ENCODE measurements at regions not wholly inside any gene's neighbourhood (a gene's known extent, or its start where the extent isn't known, plus 50 kb on each side); places are given as distances from the start of the nearest gene placed in this dataset.

GRCh38 chr6:94041945-94042709 lies 622.8 kb upstream of the EPHA7 start:
- no peak for DNase-seq
- in situ Hi-C loops (cut with MboI; ENCODE audit: low pct_unique_long_range_greater_than_20kb, low sequenced_read_pairs), result no loop called here

- DNase-seq, result no peak
- in situ Hi-C loops (cut with MboI; ENCODE audit: low pct_unique_long_range_greater_than_20kb, low sequenced_read_pairs), result no loop called here
These were observed 616.7 kb upstream of the EPHA7 start for GRCh38 chr6:94036024-94036423.

- no peak for DNase-seq
- in situ Hi-C loops (cut with MboI; ENCODE audit: low pct_unique_long_range_greater_than_20kb, low sequenced_read_pairs), result no loop called here
These were observed 608.0 kb upstream of the EPHA7 start for GRCh38 chr6:94027374-94027773.

- in situ Hi-C loops (cut with MboI; ENCODE audit: low pct_unique_long_range_greater_than_20kb, low sequenced_read_pairs), result no loop called here
- no peak for DNase-seq
These were observed 607.2 kb upstream of the EPHA7 start for GRCh38 chr6:94026575-94026974.

- in situ Hi-C loops (cut with MboI; ENCODE audit: low pct_unique_long_range_greater_than_20kb, low sequenced_read_pairs), result no loop called here
These were observed 586.5 kb upstream of the EPHA7 start for GRCh38 chr6:94005835-94006234.

GRCh38 chr6:93992976-93993375 lies 573.6 kb upstream of the EPHA7 start:
- in situ Hi-C loops (cut with MboI; ENCODE audit: low pct_unique_long_range_greater_than_20kb, low sequenced_read_pairs), result no loop called here
- DNase-seq, result no peak

More at GRCh38 chr6:94005835-94006234, 586.5 kb upstream of the EPHA7 start:
- DNase-seq, result no peak

- DNase-seq, result no peak
- in situ Hi-C loops (cut with MboI; ENCODE audit: low pct_unique_long_range_greater_than_20kb, low sequenced_read_pairs), result no loop called here
These were observed 570.3 kb upstream of the EPHA7 start for GRCh38 chr6:93989630-93990029.

- in situ Hi-C loops (cut with MboI; ENCODE audit: low pct_unique_long_range_greater_than_20kb, low sequenced_read_pairs), result no loop called here
- no peak for DNase-seq
These were observed 566.6 kb upstream of the EPHA7 start for GRCh38 chr6:93985953-93986352.

GRCh38 chr6:93975159-93975558 lies 555.8 kb upstream of the EPHA7 start:
- in situ Hi-C loops (cut with MboI; ENCODE audit: low pct_unique_long_range_greater_than_20kb, low sequenced_read_pairs), result no loop called here
- no peak for DNase-seq

- in situ Hi-C loops (cut with MboI; ENCODE audit: low pct_unique_long_range_greater_than_20kb, low sequenced_read_pairs), result no loop called here
- DNase-seq, result no peak
These were observed 555.0 kb upstream of the EPHA7 start for GRCh38 chr6:93974332-93974731.

GRCh38 chr6:93972791-93973190 lies 553.4 kb upstream of the EPHA7 start:
- DNase-seq, result no peak
- in situ Hi-C loops (cut with MboI; ENCODE audit: low pct_unique_long_range_greater_than_20kb, low sequenced_read_pairs), result no loop called here

- no peak for DNase-seq
- in situ Hi-C loops (cut with MboI; ENCODE audit: low pct_unique_long_range_greater_than_20kb, low sequenced_read_pairs), result no loop called here
These were observed 551.3 kb upstream of the EPHA7 start for GRCh38 chr6:93970684-93971083.

- in situ Hi-C loops (cut with MboI; ENCODE audit: low pct_unique_long_range_greater_than_20kb, low sequenced_read_pairs), result no loop called here
- DNase-seq, result no peak
These were observed 548.8 kb upstream of the EPHA7 start for GRCh38 chr6:93968126-93968525.

- in situ Hi-C loops (cut with MboI; ENCODE audit: low pct_unique_long_range_greater_than_20kb, low sequenced_read_pairs), result no loop called here
- no peak for DNase-seq
These were observed 545.6 kb upstream of the EPHA7 start for GRCh38 chr6:93964926-93965325.

GRCh38 chr6:93964321-93964720 lies 545.0 kb upstream of the EPHA7 start:
- in situ Hi-C loops (cut with MboI; ENCODE audit: low pct_unique_long_range_greater_than_20kb, low sequenced_read_pairs), result no loop called here
- no peak for DNase-seq

GRCh38 chr6:93962566-93962965 lies 543.2 kb upstream of the EPHA7 start:
- in situ Hi-C loops (cut with MboI; ENCODE audit: low pct_unique_long_range_greater_than_20kb, low sequenced_read_pairs), result no loop called here
- DNase-seq, result no peak

GRCh38 chr6:93954584-93954983 lies 535.2 kb upstream of the EPHA7 start:
- in situ Hi-C loops (cut with MboI; ENCODE audit: low pct_unique_long_range_greater_than_20kb, low sequenced_read_pairs), result no loop called here
- DNase-seq, result no peak

- no peak for DNase-seq
- in situ Hi-C loops (cut with MboI; ENCODE audit: low pct_unique_long_range_greater_than_20kb, low sequenced_read_pairs), result no loop called here
These were observed 524.3 kb upstream of the EPHA7 start for GRCh38 chr6:93943661-93944060.

- in situ Hi-C loops (cut with MboI; ENCODE audit: low pct_unique_long_range_greater_than_20kb, low sequenced_read_pairs), result no loop called here
- DNase-seq, result no peak
These were observed 521.0 kb upstream of the EPHA7 start for GRCh38 chr6:93940381-93940780.

- in situ Hi-C loops (cut with MboI; ENCODE audit: low pct_unique_long_range_greater_than_20kb, low sequenced_read_pairs), result no loop called here
- no peak for DNase-seq
These were observed 512.8 kb upstream of the EPHA7 start for GRCh38 chr6:93932175-93932574.

GRCh38 chr6:93927731-93928130 lies 508.4 kb upstream of the EPHA7 start:
- in situ Hi-C loops (cut with MboI; ENCODE audit: low pct_unique_long_range_greater_than_20kb, low sequenced_read_pairs), result no loop called here
- DNase-seq, result no peak
